GM21381 (cell line): ENCODE measurements at regions not wholly inside any gene's neighbourhood (a gene's known extent, or its start where the extent isn't known, plus 50 kb on each side); places are given as distances from the start of the nearest gene placed in this dataset.
A peak's percentile ranks its signal among the peaks of the same experiment; 100 is the strongest.

Experiments used
- ATAC-seq: cut with Tn5 transposase; IDR thresholded peaks from one replicate; pipeline ENCODE4 v1.9.1; 2021; ENCODE audit warnings: mild to moderate bottlenecking, moderate library complexity; ENCODE audit not compliant: unreplicated experiment

DNA sequence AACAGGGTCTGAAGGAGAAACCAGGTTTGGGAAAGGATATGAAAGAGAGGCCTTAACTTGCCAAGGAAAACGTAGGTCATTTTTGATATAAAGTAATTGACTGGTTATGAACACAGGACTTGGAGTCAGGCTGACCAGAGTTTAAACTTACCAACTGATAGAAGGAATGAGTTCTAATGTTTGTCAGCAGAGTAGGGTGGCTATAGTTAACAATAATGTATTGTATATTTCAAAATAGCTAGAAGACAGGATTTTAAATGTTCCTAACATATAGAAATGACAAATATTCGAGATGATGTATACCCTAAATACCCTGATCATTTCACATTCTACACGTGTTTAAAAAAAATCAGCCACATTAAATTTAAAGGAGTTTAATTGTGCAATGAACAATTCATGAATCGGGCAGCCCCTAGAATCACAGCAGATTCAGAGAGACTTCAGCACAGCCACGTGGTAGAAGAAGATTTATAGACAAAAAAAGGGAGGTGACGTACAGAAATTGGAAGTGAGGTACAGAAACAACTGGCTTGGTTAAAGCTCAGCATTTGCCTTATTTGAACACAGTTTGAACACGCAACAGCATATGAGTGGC is 52.5 kb upstream of the PLEKHG7 start:
- ATAC-seq = no peak

DNA sequence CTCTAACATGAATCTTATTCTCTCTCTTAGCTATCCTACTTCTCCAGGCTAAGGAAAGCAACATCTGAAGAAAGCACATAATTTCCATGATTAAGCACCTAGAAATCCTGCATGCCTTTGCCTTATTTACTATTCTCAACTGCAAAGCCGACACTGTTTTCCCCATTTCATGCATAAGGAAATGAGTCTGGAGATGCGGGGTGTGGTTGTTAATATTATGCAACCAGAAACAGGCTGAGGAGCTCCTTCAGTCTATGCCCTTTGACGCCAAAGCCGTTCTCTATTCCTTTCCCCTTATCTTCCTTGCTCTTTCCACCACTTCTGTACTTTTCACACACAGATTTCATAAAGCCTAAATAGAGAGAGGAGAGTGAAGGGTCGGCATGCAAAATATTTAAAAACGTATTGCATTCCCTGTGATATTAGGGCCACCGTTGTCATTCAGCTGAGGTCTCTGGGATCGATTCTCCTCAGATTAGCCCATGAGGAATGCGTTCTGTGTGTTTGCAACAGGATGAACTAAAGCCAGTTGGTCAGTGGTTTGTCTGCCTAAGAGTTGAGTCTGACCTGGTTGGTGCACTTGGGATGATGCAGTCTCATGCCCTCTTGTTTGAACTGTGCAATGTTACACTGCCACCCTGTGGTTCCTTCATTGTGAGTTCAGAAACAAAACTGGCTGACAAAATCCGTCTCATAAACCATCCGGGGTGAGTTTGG is 53.1 kb upstream of the PLEKHG7 start:
- ATAC-seq = peak; percentile 82

DNA sequence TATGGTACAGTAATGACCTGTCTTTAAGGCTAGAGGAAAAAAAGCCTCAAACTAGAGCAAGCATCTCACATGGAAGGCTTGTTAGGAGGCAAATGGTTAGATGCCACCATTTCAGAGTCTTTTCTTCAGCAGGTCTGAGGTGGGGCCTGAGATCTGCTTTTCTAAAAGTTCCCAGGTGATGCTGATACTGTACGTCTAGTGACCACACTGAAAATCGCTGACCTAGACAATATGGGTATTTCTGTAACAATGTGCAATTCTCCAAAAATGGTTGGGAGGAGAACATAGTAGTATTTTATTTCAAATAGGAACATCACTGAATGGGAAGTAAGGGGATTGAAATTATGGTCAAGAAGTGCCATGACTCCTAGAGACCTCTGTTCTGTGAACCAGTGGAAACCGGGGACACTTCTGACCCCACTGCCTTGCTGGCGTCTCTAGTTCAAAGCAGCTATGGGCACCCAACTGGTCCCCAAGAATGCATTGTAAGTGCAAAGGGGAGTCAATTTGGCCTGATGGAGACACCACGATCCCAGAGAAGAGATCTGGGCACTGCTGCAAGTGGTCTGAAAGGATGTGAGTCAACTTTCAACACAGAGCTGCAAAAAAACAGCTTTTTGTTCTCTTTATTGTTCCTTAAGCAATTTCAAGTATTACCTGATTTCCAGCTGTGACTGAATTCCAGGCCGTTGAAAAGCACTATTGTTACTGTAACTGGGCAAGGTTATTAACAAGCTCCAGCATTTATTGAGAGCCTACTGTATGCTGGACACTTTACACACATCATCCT is 54.4 kb upstream of the PLEKHG7 start:
- ATAC-seq = no peak

DNA sequence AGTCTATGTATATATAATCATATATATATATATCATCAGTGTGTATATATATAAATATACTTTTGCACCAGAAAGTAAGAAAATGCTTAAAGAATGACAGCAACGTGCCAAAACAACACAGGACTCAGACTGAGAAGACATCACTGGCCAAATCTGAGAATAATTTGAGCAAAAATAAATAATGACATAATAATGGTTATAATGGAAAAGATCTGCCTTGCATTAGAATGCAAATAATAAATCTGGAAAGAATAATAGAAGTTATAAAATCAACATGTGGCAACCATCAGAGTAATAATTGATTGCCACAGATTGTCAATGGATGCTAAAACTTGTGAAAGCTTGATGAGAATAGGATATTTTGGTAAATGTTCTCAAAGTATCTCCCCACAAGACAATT is 61.5 kb upstream of the PLEKHG7 start:
- no peak for ATAC-seq

DNA sequence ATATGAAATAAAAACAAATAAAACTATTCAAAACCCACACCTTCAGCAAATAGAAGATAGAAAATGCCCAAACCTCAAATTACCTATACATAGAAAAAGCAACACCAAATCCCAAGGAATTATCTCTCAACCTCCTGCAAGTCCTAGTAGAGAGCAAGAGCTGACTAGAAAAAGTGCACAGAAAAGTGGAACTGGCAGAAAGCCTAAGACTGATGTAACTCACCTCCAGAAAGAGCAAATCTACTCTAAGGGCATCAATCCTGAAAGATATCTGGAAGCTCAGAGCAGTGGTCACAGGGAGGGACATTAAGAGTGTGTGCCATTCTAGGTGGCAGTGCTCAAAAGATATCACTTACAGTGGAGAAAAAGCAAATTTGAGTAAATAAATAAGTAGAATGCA is 62.1 kb upstream of the PLEKHG7 start:
- no peak for ATAC-seq

DNA sequence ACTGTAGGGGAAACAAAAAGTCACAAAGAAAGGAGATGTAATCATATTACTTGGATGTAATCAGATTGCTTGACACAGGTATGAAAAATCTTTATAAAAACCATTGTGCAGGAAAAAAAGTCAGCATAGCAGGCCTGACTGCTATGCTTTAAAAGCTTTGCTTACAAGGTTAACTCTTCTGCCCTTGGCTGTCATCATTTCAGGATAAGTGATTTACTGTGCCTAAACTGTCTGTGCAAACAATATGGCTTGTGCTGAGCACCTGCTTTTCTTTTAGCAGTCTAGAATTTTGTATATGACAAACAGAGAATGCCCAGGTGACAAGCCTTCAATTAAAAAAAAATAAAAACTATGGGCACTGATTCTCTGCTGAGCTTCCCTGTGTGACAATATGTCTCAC is 63.8 kb upstream of the PLEKHG7 start:
- no peak for ATAC-seq

DNA sequence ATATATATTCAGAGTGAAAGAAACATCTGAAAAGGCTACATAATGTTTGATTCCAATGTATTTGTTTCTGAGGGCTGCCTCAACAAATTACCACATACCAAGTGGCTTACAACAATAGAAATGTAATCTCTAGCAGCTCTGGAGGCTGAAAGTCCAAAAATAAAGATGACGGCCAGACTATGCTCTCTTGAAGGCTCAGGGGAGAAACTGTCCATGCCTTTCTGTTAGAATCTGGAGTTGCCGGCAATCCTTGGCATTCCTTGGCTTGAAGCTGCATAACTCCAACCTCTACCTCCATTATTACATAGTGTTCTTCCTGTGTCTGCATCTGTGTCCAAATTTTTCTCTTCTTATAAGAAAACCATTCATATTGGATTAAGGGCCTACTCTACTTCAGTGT is 68.1 kb upstream of the PLEKHG7 start:
- ATAC-seq = no peak

DNA sequence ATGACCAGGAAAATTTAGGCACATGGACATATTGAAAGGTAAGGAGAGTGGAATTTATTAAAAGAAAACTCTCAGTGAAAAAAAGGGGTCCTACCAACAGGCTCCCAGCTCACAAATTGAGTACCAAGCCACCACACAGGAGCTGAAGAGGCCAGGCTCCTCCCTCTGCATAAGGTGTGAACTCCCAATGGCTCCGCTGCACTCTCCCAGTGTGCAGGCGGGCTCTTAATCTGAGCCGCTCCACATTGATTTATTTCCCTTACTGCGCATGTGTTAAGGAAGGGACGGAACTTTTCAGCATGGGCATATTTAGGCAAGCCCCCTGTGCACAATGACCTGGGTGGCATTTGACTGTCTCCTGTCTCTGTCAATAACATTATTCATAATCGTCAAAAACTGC is 68.6 kb upstream of the PLEKHG7 start:
- ATAC-seq = no peak

DNA sequence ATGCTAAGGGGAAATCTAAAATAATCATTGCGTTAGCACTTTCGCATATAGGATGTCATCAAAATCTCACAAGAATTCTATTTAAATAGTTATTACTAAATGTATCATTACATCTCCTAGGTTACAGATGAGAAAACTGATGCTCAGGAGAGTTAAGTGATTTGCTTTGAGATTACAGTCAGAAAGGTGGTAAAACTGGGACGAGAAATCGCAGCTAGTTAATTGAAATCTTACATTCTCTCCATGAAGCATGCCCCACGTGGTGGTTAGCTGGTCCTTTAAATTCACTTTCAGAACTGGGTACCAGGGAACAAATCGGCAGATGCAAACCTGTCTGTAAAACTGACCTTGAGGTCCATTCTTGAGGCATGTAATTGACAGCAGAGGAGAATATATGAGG is 71.8 kb upstream of the PLEKHG7 start:
- ATAC-seq = no peak

DNA sequence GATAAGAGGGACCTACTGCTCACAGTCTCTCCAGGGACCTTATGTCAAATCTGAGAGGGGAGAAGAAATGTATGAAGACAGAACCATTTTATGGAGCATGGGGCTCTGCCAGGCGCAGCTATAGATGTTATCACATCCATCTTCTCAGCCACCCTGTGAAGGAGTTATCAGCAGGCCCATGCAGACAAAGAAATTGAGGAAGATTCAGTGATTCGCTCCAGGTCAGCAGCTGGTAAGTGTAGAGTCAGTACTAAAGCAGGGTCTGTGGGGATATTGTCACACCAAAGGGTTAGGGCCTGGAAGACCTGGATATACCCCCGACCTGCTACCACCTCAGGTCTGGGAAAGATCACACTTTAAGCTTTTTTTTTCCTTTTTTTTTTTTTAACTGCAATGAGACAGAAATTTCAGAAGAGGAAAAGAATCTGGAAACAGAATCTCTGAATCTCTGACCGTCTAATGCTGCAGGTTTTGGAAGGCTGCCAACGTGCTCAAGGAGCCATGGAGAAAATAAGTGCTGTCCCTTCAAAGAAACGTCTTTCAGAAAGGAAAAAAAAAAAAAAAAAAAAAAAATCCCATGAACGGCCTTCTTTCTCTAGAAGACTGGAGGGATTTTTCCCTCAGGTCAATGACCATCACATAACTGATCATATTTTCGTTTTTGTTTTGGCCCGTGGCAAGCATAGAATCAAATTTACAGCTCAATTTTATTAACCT is 73.3 kb upstream of the PLEKHG7 start:
- no peak for ATAC-seq

DNA sequence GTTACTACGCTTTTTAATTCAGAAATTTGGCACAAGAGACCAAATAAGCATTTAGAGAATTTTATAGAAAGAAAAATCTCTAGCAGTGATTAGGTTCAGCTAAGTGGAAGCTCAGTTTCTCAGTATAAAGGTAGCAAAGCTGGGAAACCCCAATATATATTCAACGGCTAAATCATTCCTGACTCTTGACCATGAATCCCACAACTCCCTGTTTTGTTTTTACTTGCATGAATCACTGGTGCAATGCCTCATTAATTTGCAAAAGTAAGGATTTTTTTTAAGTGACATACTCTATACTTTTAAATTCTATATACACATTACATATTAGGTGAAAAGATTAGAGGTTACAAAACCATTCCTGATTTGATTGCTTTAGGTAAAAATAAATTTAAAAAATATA is 74.3 kb upstream of the PLEKHG7 start:
- no peak for ATAC-seq

DNA sequence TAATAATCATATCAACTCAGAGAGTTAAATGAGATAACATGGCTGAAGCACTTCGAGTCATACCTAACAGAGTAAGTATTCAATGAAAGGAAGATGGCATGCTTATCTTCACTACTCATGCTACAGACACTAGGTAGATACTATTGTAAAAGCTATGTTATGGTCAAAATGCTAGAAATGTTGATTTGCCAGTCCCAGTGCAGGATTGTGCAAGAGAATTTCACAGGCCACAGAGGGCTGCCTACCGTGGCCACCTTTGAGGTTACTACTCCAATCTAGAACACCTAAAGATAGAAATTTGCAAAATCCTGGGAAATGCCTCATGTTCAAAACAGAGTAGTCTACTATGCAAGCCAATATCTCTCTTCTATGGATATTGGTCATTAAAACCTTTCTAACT is 75.3 kb upstream of the PLEKHG7 start:
- ATAC-seq = no peak

DNA sequence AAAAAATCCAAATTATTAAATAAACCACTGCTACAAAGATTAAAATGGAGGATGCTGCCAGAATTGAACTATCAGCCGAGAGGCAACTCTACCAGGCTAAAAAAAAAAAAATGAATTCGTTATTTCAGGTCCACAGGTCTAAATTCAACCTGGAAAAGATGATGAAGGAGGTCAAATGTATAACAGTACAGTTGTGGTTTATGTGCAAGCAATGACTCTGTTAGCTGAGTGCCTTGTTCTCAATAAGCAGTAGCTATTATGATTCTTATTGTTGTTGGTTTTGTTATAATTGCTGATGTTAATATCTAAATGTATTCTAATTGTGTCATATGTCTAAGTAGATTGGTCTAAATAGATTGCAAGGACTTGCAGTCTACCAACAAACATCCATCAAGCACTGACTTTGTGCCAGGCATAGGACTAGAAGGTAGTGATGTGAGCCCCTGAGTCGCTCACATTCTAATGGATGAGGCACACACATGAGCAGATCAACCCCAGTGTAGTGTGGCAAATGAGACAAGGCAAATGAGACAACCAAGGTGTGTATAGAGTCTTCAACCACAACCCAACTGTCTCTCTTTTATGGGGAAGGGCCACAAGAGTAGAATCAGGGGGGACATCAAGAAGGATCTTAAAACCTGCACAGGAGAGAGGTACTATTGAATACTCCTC is 77.0 kb upstream of the PLEKHG7 start:
- ATAC-seq = no peak

DNA sequence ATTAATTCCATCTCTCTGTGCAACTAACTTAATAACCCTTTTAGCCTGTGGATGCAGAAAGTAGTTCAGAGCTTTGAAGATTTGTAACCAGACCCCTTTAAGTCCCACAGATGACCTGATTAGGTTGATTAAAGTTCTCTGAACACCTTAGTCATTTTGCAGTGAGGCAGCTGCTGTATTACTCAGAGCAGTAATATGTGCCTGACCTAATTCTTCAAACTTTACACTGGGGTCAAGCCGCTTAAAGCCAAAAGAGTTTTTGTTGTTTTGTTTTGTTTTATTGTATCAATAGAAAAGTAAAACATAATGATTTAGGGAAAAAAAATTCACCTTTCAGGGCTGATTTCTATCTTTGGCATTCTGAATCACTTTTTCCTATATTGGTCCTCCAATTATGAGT is 78.6 kb upstream of the PLEKHG7 start:
- ATAC-seq = no peak

DNA sequence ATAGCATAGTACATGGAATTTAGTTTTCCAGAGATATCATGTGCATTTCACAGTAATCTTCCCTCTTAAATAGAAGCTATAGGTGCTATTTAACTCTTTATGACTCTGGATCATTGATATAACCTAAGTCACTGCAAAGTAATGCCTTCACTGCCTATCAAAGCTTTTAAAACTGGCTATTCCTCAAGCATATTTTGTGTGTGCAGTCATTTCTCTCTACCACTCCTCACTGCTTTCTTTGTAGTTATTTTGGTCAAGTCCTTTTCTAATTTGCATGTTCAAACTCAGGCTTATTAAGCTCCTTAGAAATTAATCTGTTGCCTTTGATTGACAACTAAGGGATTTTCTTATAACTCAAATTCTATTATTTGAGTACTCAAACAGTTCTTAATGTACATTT is 79.4 kb upstream of the PLEKHG7 start:
- ATAC-seq = no peak

DNA sequence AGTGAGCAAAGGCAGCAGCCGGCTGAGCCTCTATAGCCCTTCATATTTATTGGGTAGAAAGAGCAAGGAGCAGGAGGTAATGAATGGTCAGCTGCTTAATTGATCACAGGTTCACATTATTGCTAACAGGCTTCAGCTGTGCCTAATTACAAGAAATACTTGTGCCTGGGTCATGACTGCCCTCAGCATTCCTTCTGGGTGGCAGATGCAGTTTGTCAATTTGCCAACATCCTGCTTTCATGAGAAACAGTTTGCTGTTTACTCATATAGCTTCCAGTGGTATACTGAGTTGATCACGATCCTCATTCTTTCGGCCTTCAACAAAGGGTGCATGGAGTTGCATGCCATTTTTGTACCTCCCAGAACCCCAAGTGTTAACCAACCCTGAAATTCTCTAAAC is 81.0 kb upstream of the PLEKHG7 start:
- no peak for ATAC-seq

DNA sequence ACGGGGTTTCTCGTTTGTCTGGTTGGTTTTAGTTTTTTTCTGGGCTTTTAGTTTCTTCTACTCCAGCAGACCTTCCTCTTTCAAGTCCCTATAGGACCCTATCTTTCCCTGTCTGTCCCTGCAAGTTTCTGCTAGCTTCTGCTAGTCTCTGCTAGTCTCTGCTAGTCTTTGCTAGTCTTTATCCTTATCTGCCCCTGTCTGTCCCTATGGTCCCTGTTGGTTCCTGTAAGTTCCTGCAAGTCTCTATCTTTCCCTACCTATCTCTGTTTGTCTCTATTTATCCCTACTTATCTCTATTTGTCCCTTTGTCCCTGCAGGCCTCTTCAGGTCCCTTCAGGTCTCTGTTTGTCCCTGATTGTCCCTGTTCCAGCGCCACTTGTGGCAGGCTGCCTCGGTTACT is 81.5 kb upstream of the PLEKHG7 start:
- no peak for ATAC-seq

DNA sequence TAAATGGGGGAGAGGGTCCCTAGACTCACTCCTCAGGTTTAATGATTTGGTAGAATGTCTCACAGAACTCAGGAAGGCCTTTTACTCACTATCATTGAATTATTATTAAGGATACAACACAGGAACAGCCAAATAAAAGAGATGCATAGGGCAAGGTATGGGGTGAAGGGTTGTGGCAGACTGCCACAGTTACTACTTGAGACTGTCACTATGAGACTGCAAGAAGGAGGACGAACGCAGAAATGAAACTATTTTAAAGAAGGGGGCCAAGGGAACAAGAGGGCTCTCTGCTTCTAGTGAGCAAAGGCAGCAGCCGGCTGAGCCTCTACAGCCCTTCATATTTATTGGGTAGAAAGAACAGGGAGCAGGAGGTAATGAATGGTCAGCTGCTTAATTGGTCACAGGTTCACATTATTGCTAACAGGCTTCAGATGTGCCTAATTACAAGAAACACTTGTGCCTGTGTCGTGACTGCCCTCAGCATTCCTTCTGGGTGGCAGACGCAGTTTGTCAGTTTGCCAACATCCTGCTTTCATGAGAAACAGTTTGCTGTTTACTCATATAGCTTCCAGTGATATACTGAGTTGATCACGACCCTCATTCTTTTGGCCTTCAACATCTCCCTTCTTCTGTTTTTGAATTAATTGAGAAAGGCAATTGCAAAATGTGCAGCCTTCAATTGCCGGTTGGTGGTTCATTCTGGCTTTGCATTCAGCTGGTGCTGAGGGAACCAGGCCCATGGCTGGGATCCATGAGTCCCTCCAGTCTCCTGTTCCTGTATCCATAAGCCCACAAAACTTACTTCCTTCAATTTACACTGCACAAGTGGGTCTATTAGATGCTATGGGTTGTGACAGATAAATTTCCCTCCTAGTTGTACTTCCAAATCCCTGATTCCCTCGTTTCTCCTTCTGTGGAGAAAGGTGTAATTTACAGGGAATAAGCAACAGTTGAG is 82.8 kb upstream of the PLEKHG7 start:
- ATAC-seq = no peak

DNA sequence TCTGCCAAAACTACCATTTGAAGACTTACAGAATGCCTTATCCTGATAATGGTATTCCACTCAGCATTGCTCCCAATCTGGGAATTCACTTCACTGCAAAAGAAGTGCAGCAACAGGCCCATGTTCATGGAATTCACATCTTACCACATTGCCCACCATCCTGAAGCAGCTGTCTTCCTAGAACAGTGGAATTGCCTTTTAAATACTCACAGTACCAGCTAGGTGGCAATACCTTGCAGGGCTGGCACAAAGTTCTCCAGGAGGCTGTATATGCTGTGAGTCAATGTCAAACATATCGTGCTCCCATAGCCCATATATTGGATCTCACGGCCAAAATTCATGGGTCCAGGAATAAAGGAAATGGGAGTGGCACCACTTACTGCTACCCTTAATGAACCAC is 83.8 kb upstream of the PLEKHG7 start:
- ATAC-seq = no peak

DNA sequence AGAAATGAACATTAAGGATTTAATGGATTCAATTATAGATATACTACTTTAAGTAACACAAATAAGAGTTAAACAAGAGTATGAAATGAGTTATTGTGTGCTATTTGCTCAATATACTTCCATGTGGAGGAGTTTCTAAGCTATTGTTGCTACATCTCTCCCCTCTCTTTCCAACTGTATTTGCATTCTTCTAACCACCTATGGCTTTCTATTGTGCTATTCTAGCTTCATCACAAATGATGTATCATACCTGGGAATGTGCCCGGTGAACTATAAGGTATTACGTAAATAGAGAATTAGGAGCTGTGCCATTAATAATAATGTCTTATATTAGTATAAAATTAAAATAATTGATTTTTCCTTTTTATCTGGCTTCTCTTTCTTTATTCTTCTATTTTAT is 87.1 kb upstream of the PLEKHG7 start:
- ATAC-seq = no peak
